Coronary artery (tissue), 2 donors: ENCODE measurements at regions not wholly inside any gene's neighbourhood (a gene's known extent, or its start where the extent isn't known, plus 50 kb on each side); places are given as distances from the start of the nearest gene placed in this dataset.

Experiments used
- DNase-seq: peaks from one replicate; pipeline ENCODE4 v3.0.0-alpha.2; 2017; ENCODE audit warnings: low spot score
- H3K27ac ChIP-seq, 2 donors: fragments of 200-600 bp; sonication (generic); one replicate each; pipeline ENCODE4 v1.5.1; 2016 to 2019
- H3K4me3 ChIP-seq: fragments of 200-600 bp; sonication (generic); 2 replicates; pipeline ENCODE4 v1.5.1; 2016; ENCODE audit warnings: mild to moderate bottlenecking, moderate library complexity
- TF ChIP-seq, protein P1 (sequence below): fragments of 200-600 bp; sonication (generic); IDR thresholded peaks from one replicate; pipeline ENCODE4 v1.5.1; 2019; ENCODE audit warnings: antibody characterized with exemption

GRCh38 chr4:18518098-18518497 is 496.5 kb upstream of the LCORL start:
- H3K4me3 ChIP-seq, result no peak overlapping the region
- no peak for DNase-seq
- TF ChIP-seq, protein P1, sequence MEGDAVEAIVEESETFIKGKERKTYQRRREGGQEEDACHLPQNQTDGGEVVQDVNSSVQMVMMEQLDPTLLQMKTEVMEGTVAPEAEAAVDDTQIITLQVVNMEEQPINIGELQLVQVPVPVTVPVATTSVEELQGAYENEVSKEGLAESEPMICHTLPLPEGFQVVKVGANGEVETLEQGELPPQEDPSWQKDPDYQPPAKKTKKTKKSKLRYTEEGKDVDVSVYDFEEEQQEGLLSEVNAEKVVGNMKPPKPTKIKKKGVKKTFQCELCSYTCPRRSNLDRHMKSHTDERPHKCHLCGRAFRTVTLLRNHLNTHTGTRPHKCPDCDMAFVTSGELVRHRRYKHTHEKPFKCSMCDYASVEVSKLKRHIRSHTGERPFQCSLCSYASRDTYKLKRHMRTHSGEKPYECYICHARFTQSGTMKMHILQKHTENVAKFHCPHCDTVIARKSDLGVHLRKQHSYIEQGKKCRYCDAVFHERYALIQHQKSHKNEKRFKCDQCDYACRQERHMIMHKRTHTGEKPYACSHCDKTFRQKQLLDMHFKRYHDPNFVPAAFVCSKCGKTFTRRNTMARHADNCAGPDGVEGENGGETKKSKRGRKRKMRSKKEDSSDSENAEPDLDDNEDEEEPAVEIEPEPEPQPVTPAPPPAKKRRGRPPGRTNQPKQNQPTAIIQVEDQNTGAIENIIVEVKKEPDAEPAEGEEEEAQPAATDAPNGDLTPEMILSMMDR, result no peak
- no peak overlapping the region for H3K27ac ChIP-seq

DNA sequence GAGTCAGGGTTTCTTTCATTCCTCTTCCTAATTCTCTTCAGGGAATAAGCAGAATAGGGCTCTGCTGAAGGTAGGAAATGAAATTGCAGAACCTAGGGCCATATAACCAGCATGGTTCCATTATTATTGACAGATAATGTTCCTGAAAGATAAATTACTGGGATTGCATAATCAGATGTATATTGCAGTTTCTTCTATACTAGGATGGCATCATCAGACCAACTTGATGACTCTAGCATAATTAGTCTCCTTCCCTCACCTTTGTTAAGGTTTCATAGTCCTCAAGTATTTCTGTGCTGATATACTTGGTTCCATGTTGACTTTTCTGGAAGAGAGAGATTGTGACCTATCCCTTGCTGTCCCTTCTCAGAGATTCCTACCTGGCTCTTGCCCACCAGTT is 492.3 kb upstream of the LCORL start:
- TF ChIP-seq, protein P1, result no peak
- no peak overlapping the region for H3K4me3 ChIP-seq
- DNase-seq, result no peak
- no peak overlapping the region for H3K27ac ChIP-seq

DNA sequence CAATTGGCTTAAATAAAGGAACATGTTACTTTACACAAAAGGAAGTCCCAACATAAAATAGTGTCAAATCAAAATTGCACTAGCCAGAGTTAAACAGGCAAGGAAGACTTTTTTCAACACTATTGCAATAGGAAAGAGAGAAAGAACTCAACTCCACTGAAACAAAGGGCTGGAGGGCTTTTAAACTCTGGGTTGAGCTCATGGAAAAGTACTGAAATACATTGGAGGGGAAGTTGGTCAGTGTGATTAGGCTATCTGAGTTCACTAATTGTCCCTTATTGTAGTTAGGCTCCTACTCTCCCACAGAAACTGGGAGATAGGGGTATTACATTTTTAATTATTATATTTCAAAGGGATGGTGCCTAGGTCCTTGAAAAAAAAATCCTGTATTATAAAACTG is 491.2 kb upstream of the LCORL start:
- Histone ChIP-seq H3K27ac (no peak overlapping the region), H3K4me3 (no peak overlapping the region)
- TF ChIP-seq, protein P1, result no peak
- DNase-seq, result no peak

- no peak overlapping the region for H3K27ac ChIP-seq
- no peak overlapping the region for H3K4me3 ChIP-seq
- TF ChIP-seq, protein P1, result no peak
- no peak for DNase-seq
These were observed 490.2 kb upstream of the LCORL start for GRCh38 chr4:18511727-18512126.

DNA sequence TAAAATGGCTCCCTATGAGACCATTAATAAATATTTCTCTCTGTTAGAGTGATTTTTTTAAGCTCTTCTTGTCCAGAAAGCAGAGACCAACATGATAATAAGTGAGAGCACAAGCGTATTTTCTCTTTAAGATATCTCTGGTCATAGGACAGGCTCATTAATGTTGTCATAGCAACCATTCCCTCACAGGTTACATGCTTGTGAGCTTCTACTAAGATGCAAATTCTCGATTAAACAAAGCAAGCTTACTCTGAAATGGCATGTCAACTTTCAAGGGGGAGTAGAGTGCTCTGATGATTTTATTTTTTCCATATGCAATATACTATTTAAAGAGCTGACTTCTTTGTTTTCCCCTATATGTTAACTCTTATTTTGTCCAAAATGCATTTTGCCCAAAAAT is 487.2 kb upstream of the LCORL start:
- no peak overlapping the region for H3K4me3 ChIP-seq
- H3K27ac ChIP-seq, result no peak overlapping the region
- DNase-seq, result no peak
- TF ChIP-seq, protein P1, result no peak

DNA sequence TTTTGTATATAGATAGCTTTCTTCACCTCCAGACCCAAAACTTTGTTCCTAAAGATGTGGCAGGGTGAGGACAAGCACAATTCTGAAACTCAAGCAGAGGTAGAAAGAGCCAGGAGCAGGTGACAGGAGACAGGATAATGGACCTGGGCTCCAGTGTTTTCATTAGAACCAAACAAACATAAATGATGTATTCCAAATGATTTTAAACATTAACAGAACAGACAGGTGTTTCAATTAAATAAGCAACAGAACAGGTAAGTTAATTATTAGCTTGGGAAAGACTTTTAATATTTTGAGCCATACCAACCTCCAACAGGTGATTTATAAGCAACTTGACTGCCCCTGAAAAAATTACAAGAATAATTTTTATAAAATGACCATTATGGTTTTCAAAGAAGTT is 459.4 kb upstream of the LCORL start:
- Histone ChIP-seq H3K27ac (no peak overlapping the region), H3K4me3 (no peak overlapping the region)
- TF ChIP-seq, protein P1, result no peak
- DNase-seq, result no peak

DNA sequence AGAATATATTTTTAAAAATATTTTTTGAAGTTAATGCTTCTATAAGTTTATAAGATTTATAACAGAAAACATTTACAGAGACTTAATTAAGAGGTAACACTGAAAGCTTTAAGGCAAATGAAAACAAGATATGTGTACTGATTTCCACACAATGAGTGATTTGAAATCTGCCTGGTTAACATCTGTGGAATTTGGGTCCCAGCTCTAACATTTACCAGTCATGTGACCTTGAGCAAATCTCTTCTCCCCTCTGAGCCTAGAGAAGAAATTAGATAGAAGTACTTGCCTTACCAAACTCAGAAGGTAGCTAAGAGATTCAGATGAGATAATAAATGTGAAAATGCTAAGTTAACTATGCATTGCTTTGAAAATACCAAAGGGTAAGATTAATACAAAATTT is 458.8 kb upstream of the LCORL start:
- no peak overlapping the region for H3K27ac ChIP-seq
- TF ChIP-seq, protein P1, result no peak
- no peak for DNase-seq
- no peak overlapping the region for H3K4me3 ChIP-seq
